H9 (cell line): ENCODE measurements at regions not wholly inside any gene's neighbourhood (a gene's known extent, or its start where the extent isn't known, plus 50 kb on each side); places are given as distances from the start of the nearest gene placed in this dataset.

Experiments used
- DNase-seq: peaks from one replicate; pipeline ENCODE4 v3.0.0-alpha.2; 2017
- H2AFZ ChIP-seq: one replicate; pipeline ENCODE4 v1.6.1; 2013; ENCODE audit warnings: mild to moderate bottlenecking, low read length, control low read depth, moderate library complexity
- H2AK5ac ChIP-seq: 2 replicates; pipeline ENCODE4 v1.6.1; 2013; ENCODE audit warnings: low read length, control low read depth, mixed read lengths; ENCODE audit not compliant: insufficient read length
- H2BK120ac ChIP-seq: one replicate; pipeline ENCODE4 v1.6.1; 2013; ENCODE audit warnings: low read depth, mild to moderate bottlenecking, low read length, control low read depth, inconsistent platforms; ENCODE audit not compliant: poor library complexity, severe bottlenecking
- H2BK12ac ChIP-seq: 2 replicates; pipeline ENCODE4 v1.6.1; 2013; ENCODE audit warnings: low read length, control low read depth, mixed read lengths, low read depth; ENCODE audit not compliant: insufficient read length
- H2BK15ac ChIP-seq: 2 replicates; pipeline ENCODE4 v1.6.1; 2013; ENCODE audit warnings: low read depth, low read length, control low read depth
- H2BK20ac ChIP-seq: one replicate; pipeline ENCODE4 v1.6.1; 2013; ENCODE audit warnings: low read depth, mild to moderate bottlenecking, low read length, control low read depth, inconsistent platforms; ENCODE audit not compliant: poor library complexity, severe bottlenecking
- H2BK5ac ChIP-seq: 2 replicates; pipeline ENCODE4 v1.6.1; 2013; ENCODE audit warnings: low read length, control low read depth, mixed read lengths; ENCODE audit not compliant: insufficient read length
- H3K14ac ChIP-seq: 2 replicates; pipeline ENCODE4 v1.6.1; 2013; ENCODE audit warnings: low read length, control low read depth; ENCODE audit not compliant: insufficient read depth
- H3K18ac ChIP-seq: 2 replicates; pipeline ENCODE4 v1.6.1; 2013; ENCODE audit warnings: low read depth, mild to moderate bottlenecking, mixed read lengths, low read length, control low read depth; ENCODE audit not compliant: insufficient read length
- H3K23ac ChIP-seq: 2 replicates; pipeline ENCODE4 v1.6.1; 2013; ENCODE audit warnings: low read length, control low read depth, mixed read lengths, low read depth; ENCODE audit not compliant: insufficient read length
- H3K23me2 ChIP-seq: 2 replicates; pipeline ENCODE4 v1.6.1; 2013; ENCODE audit warnings: low read depth, mild to moderate bottlenecking, mixed read lengths, low read length, control low read depth; ENCODE audit not compliant: insufficient read length, poor library complexity, severe bottlenecking
- H3K27ac ChIP-seq: 2 replicates; pipeline ENCODE4 v1.5.1; 2013; ENCODE audit warnings: low read length, control low read depth, mixed read lengths, low read depth; ENCODE audit not compliant: insufficient read length
- H3K27me3 ChIP-seq: 2 replicates; pipeline ENCODE4 v1.6.1; 2013; ENCODE audit warnings: low read length, control low read depth, inconsistent platforms; ENCODE audit not compliant: insufficient read depth
- H3K4ac ChIP-seq: 2 replicates; pipeline ENCODE4 v1.6.1; 2013; ENCODE audit warnings: low read depth, mild to moderate bottlenecking, control low read depth, inconsistent platforms, low read length, moderate library complexity
- H3K4me1 ChIP-seq: 2 replicates; pipeline ENCODE4 v1.6.1; 2013; ENCODE audit warnings: low read length, control low read depth, inconsistent platforms; ENCODE audit not compliant: insufficient read depth
- H3K4me2 ChIP-seq: 2 replicates; pipeline ENCODE4 v1.6.1; 2013; ENCODE audit warnings: low read length, control low read depth, mixed read lengths; ENCODE audit not compliant: insufficient read length, insufficient read depth
- H3K56ac ChIP-seq: 2 replicates; pipeline ENCODE4 v1.6.1; 2013; ENCODE audit warnings: low read depth, mild to moderate bottlenecking, mixed read lengths, low read length, control low read depth; ENCODE audit not compliant: insufficient read length
- H3K79me1 ChIP-seq: 2 replicates; pipeline ENCODE4 v1.6.1; 2013; ENCODE audit warnings: low read depth, mild to moderate bottlenecking, moderate library complexity, low read length, control low read depth, inconsistent platforms; ENCODE audit not compliant: insufficient read depth, poor library complexity, severe bottlenecking
- H3K79me2 ChIP-seq: 2 replicates; pipeline ENCODE4 v1.6.1; 2013; ENCODE audit warnings: low read length, control low read depth, inconsistent platforms; ENCODE audit not compliant: insufficient read depth
- H3K9ac ChIP-seq: 2 replicates; pipeline ENCODE4 v1.6.1; 2013; ENCODE audit warnings: low read length, control low read depth, mixed read lengths; ENCODE audit not compliant: insufficient read length; ENCODE audit errors: extremely low read depth
- H3K9me3 ChIP-seq: one replicate; pipeline ENCODE4 v1.6.1; 2013; ENCODE audit warnings: low read depth, low read length, inconsistent platforms; ENCODE audit not compliant: control insufficient read depth
- H3T11ph ChIP-seq: one replicate; pipeline ENCODE4 v1.6.1; 2013; ENCODE audit warnings: mild to moderate bottlenecking, low read length, control low read depth, inconsistent platforms
- H4K20me1 ChIP-seq: one replicate; pipeline ENCODE4 v1.6.1; 2013; ENCODE audit not compliant: control insufficient read depth, insufficient read length, insufficient read depth
- H4K5ac ChIP-seq: 2 replicates; pipeline ENCODE4 v1.6.1; 2013; ENCODE audit warnings: low read depth, mild to moderate bottlenecking, mixed read lengths, low read length, control low read depth; ENCODE audit not compliant: insufficient read length
- H4K8ac ChIP-seq: replicated peaks from 2 replicates; pipeline ENCODE4 v1.6.1; 2013; ENCODE audit warnings: low read length, control low read depth, mixed read lengths, low read depth; ENCODE audit not compliant: insufficient read length
- H4K91ac ChIP-seq: 2 replicates; pipeline ENCODE4 v1.6.1; 2013; ENCODE audit warnings: low read depth, mild to moderate bottlenecking, moderate library complexity, mixed read lengths, low read length, control low read depth; ENCODE audit not compliant: insufficient read length
- H3K27ac Mint-ChIP-seq, 3 experiments: 2 replicates in 2 of 3; 3 replicates in 1 of 3; pipeline ENCODE4 v1.8.0; 2020 to 2021; ENCODE audit warnings: mixed read lengths in 3 of 3, mild to moderate bottlenecking in 1 of 3, moderate library complexity in 1 of 3
- H3K27me3 Mint-ChIP-seq: 2 replicates; pipeline ENCODE4 v1.8.0; 2021; ENCODE audit warnings: low read depth, mild to moderate bottlenecking, moderate library complexity, mixed read lengths
- H3K36me3 Mint-ChIP-seq, 3 experiments: 2 replicates in 2 of 3; 3 replicates in 1 of 3; pipeline ENCODE4 v1.8.0; 2020 to 2021; ENCODE audit warnings: low read depth in 3 of 3, mixed read lengths in 3 of 3; ENCODE audit not compliant: insufficient read depth in 1 of 3
- H3K4me1 Mint-ChIP-seq, 2 experiments: 2 replicates each; pipeline ENCODE4 v1.8.0; 2020; ENCODE audit warnings: mixed read lengths in 2 of 2
- H3K4me3 Mint-ChIP-seq, 2 experiments: 2 replicates in 1 of 2; 3 replicates in 1 of 2; pipeline ENCODE4 v1.8.0; 2020 to 2021; ENCODE audit warnings: mild to moderate bottlenecking in 2 of 2, mixed read lengths in 2 of 2, moderate library complexity in 1 of 2
- H3K9me3 Mint-ChIP-seq, 2 experiments: 2 replicates in 1 of 2; 3 replicates in 1 of 2; pipeline ENCODE4 v1.8.0; 2020; ENCODE audit warnings: mild to moderate bottlenecking in 2 of 2, mixed read lengths in 2 of 2, moderate library complexity in 1 of 2
- WGBS: extraction: QIAGEN DNeasy Blood & Tissue Kit; methylation state at CpG from one replicate; pipeline ENCODE4 v1.1.7; 2013; ENCODE audit warnings: missing lambda C conversion rate, low lambda C conversion rate, mixed read lengths; ENCODE audit not compliant: insufficient read length; ENCODE audit errors: extremely low coverage; 5-methylcytosine and 5-hydroxymethylcytosine counted together
- TF ChIP-seq, protein P1 (sequence below): fragments of 200-600 bp; sonication (generic); conservative IDR thresholded peaks from 3 replicates; pipeline ENCODE4 v1.8.0; 2021; ENCODE audit warnings: antibody characterized with exemption, mild to moderate bottlenecking

DNA sequence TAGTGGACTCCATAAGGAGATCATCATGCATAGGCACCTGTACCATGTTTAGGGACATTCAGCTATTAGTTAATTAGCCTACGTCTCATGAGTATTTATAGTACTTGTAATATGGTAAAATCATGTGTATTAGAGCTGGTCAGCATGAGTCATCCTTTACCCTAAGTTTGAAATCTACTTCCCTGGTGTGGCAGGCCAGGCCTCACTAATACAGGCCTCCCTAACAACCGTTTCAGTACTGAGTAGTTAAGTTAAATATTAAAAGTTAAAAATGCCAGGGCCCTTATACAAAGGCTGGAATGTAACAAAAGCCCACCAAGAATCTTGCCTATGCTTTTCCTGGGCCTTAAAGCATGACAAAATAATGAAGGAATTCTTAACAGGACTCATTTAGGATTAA lies 356.3 kb upstream of the DPYD start:
- no peaks in the 10 kb centered on the region for H4K20me1 ChIP-seq
- H3K27me3 Mint-ChIP-seq: no peaks in the 10 kb centered on the region
- H3K23ac ChIP-seq: no peak overlapping the region
- H3K27me3 ChIP-seq: no peaks in the 10 kb centered on the region
- H3K4me1 ChIP-seq: peaks cover 9% of the 10 kb centered on the region; the same call in 1 of the 2 replicates
- DNase-seq: no peak
- no peak overlapping the region for H4K5ac ChIP-seq
- H2BK5ac ChIP-seq: no peak overlapping the region
- H3K4me3 Mint-ChIP-seq: no peak overlapping the region
- H3K79me1 ChIP-seq: no peaks in the 10 kb centered on the region
- no peaks in the 10 kb centered on the region for H3K79me2 ChIP-seq
- WGBS: no CpG with 5 or more reads among the region's 2 CpGs
- H3K36me3 Mint-ChIP-seq: peaks cover 0 to 10% (median 0%) of the 10 kb centered on the region in 3 experiments; a peak in 2 of 7 replicates
- no peak overlapping the region for H2BK12ac ChIP-seq
- no peak overlapping the region for H2AFZ ChIP-seq
- no peak overlapping the region for H2BK15ac ChIP-seq
- H3K9me3 ChIP-seq: no peaks in the 10 kb centered on the region
- H2BK120ac ChIP-seq: no peak overlapping the region
- no peak overlapping the region for H3K4ac ChIP-seq
- no peak overlapping the region for H3K18ac ChIP-seq
- H3K4me1 Mint-ChIP-seq: peaks cover 48 to 49% of the 10 kb centered on the region in 2 experiments
- TF ChIP-seq, protein P1, sequence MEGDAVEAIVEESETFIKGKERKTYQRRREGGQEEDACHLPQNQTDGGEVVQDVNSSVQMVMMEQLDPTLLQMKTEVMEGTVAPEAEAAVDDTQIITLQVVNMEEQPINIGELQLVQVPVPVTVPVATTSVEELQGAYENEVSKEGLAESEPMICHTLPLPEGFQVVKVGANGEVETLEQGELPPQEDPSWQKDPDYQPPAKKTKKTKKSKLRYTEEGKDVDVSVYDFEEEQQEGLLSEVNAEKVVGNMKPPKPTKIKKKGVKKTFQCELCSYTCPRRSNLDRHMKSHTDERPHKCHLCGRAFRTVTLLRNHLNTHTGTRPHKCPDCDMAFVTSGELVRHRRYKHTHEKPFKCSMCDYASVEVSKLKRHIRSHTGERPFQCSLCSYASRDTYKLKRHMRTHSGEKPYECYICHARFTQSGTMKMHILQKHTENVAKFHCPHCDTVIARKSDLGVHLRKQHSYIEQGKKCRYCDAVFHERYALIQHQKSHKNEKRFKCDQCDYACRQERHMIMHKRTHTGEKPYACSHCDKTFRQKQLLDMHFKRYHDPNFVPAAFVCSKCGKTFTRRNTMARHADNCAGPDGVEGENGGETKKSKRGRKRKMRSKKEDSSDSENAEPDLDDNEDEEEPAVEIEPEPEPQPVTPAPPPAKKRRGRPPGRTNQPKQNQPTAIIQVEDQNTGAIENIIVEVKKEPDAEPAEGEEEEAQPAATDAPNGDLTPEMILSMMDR: no peak
- no peak overlapping the region for H3K56ac ChIP-seq
- H4K91ac ChIP-seq: no peak overlapping the region
- no peaks in the 10 kb centered on the region for H3K23me2 ChIP-seq
- H2AK5ac ChIP-seq: no peak overlapping the region
- H3T11ph ChIP-seq: no peak overlapping the region
- 0 out of 7 replicates have a peak overlapping the region, but pooled peaks of 2 of the 3 experiments have one; percentile 21 to 48 for H3K27ac Mint-ChIP-seq
- no peak overlapping the region for H3K27ac ChIP-seq
- H2BK20ac ChIP-seq: no peak overlapping the region
- peaks cover 11 to 12% of the 10 kb centered on the region in 2 experiments; a peak in 3 of 5 replicates for H3K9me3 Mint-ChIP-seq
- H3K9ac ChIP-seq: no peak overlapping the region
- H3K4me2 ChIP-seq: no peak overlapping the region
- no peak overlapping the region for H4K8ac ChIP-seq
- no peak overlapping the region for H3K14ac ChIP-seq
